GM23338 (cell line): ENCODE measurements at regions not wholly inside any gene's neighbourhood (a gene's known extent, or its start where the extent isn't known, plus 50 kb on each side); places are given as distances from the start of the nearest gene placed in this dataset.

Source experiments
- CREB1 ChIP-seq: fragments of 250-450 bp; sonication (Bioruptor Pico); IDR thresholded peaks from 2 replicates; pipeline ENCODE4 v1.5.0; 2020; ENCODE audit warnings: low read depth, mild to moderate bottlenecking, moderate library complexity
- EZH2 ChIP-seq: fragments of 200-600 bp; sonication (generic); IDR thresholded peaks from one replicate; pipeline ENCODE4 v1.8.0; 2017; ENCODE audit warnings: antibody characterized with exemption, mild to moderate bottlenecking, low read depth; ENCODE audit not compliant: unreplicated experiment
- EZH2phosphoT487 ChIP-seq: fragments of 200-600 bp; sonication (generic); IDR thresholded peaks from one replicate; pipeline ENCODE4 v1.8.1; 2018; ENCODE audit warnings: antibody characterized with exemption; ENCODE audit not compliant: unreplicated experiment
- JUNB ChIP-seq: IDR thresholded peaks from one replicate; pipeline ENCODE4 v1.6.1; 2016; ENCODE audit warnings: antibody characterized with exemption; ENCODE audit not compliant: unreplicated experiment
- POLR2AphosphoS5 ChIP-seq: IDR thresholded peaks from 2 replicates; pipeline ENCODE4 v1.6.1; 2016; ENCODE audit warnings: antibody characterized with exemption, low read depth
- TF ChIP-seq, protein P1 (sequence below): IDR thresholded peaks from 2 replicates; pipeline ENCODE4 v1.6.1; 2016; ENCODE audit warnings: antibody characterized with exemption
- TF ChIP-seq, protein P2 (sequence below), 2 experiments: fragments of 200-600 bp in 1 of 2; sonication (generic) in 1 of 2; conservative IDR thresholded peaks; 2 replicates each; pipeline versions ENCODE4 v1.5.1 to v1.6.1; 2016 to 2017; ENCODE audit warnings: antibody characterized with exemption in 2 of 2, low read depth in 2 of 2, mild to moderate bottlenecking in 2 of 2, moderate library complexity in 1 of 2
- TF ChIP-seq, protein P3 (sequence below): IDR thresholded peaks from one replicate; pipeline ENCODE4 v1.6.1; 2018; ENCODE audit warnings: antibody characterized with exemption; ENCODE audit not compliant: unreplicated experiment

DNA sequence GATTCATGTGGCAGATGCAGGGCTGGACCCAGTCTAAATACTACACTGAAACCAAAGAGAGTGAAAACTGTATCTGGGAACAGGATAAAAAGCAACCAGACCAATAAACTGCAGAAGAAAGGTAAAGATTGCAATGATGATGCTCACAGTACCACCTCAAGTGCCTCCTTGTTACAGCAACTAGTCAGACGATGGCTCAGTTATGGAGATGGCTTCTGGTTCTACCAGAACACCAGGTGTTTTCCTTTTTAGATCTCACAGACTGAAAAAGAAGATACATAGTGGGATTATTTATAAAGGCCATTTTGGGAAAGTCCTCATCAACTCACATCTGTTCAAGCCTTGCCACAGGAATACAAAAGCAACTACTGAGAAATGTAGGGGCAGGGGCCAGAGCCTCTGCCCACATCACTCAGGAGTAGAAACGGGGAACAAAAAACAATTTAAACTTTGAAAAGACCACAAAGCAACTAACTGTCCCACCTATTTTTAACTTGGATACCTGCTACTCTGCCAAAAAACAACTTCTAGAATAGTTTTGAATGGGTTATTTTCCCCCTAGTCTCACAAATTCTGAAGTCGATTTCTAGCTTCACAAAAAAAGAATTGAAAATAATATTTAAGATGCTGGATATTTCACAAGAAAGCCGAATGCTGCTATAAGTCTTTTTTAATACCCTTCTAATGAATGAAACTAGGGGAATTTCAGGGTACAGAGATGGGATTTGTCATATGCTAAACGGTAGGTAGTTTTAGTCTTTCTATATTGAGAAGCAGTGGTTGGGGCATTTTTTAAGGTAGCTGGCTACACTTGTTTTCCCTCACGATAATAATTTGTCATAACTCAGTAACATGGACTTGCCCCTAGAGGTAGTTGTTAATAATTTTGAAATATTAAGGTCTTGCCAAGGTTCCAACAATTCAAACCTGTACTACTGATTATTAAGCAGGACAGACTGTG lies 197.2 kb upstream of the TMPO start:
- TF ChIP-seq, protein P1, sequence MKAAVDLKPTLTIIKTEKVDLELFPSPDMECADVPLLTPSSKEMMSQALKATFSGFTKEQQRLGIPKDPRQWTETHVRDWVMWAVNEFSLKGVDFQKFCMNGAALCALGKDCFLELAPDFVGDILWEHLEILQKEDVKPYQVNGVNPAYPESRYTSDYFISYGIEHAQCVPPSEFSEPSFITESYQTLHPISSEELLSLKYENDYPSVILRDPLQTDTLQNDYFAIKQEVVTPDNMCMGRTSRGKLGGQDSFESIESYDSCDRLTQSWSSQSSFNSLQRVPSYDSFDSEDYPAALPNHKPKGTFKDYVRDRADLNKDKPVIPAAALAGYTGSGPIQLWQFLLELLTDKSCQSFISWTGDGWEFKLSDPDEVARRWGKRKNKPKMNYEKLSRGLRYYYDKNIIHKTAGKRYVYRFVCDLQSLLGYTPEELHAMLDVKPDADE, result no peak
- no peak for TF ChIP-seq EZH2
- TF ChIP-seq, protein P2, sequence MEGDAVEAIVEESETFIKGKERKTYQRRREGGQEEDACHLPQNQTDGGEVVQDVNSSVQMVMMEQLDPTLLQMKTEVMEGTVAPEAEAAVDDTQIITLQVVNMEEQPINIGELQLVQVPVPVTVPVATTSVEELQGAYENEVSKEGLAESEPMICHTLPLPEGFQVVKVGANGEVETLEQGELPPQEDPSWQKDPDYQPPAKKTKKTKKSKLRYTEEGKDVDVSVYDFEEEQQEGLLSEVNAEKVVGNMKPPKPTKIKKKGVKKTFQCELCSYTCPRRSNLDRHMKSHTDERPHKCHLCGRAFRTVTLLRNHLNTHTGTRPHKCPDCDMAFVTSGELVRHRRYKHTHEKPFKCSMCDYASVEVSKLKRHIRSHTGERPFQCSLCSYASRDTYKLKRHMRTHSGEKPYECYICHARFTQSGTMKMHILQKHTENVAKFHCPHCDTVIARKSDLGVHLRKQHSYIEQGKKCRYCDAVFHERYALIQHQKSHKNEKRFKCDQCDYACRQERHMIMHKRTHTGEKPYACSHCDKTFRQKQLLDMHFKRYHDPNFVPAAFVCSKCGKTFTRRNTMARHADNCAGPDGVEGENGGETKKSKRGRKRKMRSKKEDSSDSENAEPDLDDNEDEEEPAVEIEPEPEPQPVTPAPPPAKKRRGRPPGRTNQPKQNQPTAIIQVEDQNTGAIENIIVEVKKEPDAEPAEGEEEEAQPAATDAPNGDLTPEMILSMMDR (conservative IDR thresholded peaks at IDR 0.05; ENCODE audit: low read depth in 2 of 2), result no peak
- no peak for TF ChIP-seq EZH2phosphoT487
- TF ChIP-seq, protein P3, sequence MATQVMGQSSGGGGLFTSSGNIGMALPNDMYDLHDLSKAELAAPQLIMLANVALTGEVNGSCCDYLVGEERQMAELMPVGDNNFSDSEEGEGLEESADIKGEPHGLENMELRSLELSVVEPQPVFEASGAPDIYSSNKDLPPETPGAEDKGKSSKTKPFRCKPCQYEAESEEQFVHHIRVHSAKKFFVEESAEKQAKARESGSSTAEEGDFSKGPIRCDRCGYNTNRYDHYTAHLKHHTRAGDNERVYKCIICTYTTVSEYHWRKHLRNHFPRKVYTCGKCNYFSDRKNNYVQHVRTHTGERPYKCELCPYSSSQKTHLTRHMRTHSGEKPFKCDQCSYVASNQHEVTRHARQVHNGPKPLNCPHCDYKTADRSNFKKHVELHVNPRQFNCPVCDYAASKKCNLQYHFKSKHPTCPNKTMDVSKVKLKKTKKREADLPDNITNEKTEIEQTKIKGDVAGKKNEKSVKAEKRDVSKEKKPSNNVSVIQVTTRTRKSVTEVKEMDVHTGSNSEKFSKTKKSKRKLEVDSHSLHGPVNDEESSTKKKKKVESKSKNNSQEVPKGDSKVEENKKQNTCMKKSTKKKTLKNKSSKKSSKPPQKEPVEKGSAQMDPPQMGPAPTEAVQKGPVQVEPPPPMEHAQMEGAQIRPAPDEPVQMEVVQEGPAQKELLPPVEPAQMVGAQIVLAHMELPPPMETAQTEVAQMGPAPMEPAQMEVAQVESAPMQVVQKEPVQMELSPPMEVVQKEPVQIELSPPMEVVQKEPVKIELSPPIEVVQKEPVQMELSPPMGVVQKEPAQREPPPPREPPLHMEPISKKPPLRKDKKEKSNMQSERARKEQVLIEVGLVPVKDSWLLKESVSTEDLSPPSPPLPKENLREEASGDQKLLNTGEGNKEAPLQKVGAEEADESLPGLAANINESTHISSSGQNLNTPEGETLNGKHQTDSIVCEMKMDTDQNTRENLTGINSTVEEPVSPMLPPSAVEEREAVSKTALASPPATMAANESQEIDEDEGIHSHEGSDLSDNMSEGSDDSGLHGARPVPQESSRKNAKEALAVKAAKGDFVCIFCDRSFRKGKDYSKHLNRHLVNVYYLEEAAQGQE, result no peak
- TF ChIP-seq POLR2AphosphoS5, result no peak
- no peak for TF ChIP-seq JUNB
- no peak for TF ChIP-seq CREB1 (CRISPR knock-in tag)
